ENCODE measurements at regions not wholly inside any gene's neighbourhood (a gene's known extent, or its start where the extent isn't known, plus 50 kb on each side); places are given as distances from the start of the nearest gene placed in this dataset.
A peak's percentile ranks its signal among the peaks of the same experiment; 100 is the strongest.

DNA sequence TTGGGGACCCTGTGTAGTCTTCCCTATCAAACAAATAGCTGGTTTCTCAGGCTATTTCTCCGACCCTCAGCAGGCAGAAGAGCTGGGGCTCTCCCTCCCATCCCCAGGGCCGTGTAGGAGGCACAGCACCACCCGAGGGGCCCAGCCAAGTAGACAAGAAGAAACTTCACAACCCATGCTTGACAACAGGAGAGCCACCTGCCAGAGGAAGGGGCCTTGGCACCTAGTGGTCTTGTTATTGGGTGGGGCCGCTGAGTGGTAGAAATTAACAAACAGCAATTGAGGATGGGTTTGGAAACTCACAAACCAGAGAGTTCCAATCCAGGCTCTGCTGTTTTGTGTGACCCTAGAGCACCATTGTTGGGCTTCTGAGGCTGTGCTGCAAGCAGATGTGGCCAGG lies 108.5 kb upstream of the CHD6 start (continued):
- TF ChIP-seq ZNF329 (CRISPR knock-in tag; IDR thresholded peaks at IDR 0.05; ENCODE audit: low read depth) (no peak), ZNF605 (CRISPR knock-in tag; IDR thresholded peaks at IDR 0.05) (no peak), SYNCRIP (IDR thresholded peaks at IDR 0.05; ENCODE audit: insufficient read depth, low read depth, low read length) (no peak)
- TF ChIP-seq, protein P1, sequence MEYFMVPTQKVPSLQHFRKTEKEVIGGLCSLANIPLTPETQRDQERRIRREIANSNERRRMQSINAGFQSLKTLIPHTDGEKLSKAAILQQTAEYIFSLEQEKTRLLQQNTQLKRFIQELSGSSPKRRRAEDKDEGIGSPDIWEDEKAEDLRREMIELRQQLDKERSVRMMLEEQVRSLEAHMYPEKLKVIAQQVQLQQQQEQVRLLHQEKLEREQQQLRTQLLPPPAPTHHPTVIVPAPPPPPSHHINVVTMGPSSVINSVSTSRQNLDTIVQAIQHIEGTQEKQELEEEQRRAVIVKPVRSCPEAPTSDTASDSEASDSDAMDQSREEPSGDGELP (IDR thresholded peaks at IDR 0.05; ENCODE audit: borderline replicate concordance, low read depth), result no peak

GRCh38 chr20:41719151-41719550 lies 101.0 kb upstream of the CHD6 start:
- H3K9ac ChIP-seq (ENCODE audit: insufficient read depth, low read depth, low read length), result no peak overlapping the region
- no peaks in the 10 kb centered on the region for H3K79me2 ChIP-seq (ENCODE audit: insufficient read depth, low read length)
- no peak overlapping the region for H3K27ac ChIP-seq (ENCODE audit: extremely low read length, insufficient read depth, low read length)
- no peaks in the 10 kb centered on the region for H3K4me1 ChIP-seq (ENCODE audit: insufficient read depth, low read length)
- H3K27me3 ChIP-seq (ENCODE audit: control insufficient read depth in 1 of 2, insufficient read depth in 2 of 2, low read length in 2 of 2), result peaks cover 0 to 4% of the 10 kb centered on the region in 2 experiments; a peak in 1 of 5 replicates
- ChIA-PET POLR2A (no interaction called here), CTCF (ENCODE audit: low intra/inter-chr PET ratio, low total read pairs) (no interaction called here)
- in situ Hi-C loops (cut with HindIII; ENCODE audit: extremely low pct_ligation_motif_present, low pct_unique_long_range_greater_than_20kb), result no loop called here
- no TSS peak for BruUV-seq (replicated peaks)
- WGBS (ENCODE audit: low lambda C conversion rate), result 50% methylated on average over 4 of the region's 4 CpGs
- no peak overlapping the region for H2AFZ ChIP-seq (ENCODE audit: low read length)
- no peaks in the 10 kb centered on the region for H4K20me1 ChIP-seq (ENCODE audit: insufficient read depth, low read length)
- no peak for FAIRE-seq
- no peaks in the 10 kb centered on the region for H3K36me3 ChIP-seq (replicated peaks in 1 of 2; ENCODE audit: control insufficient read depth in 1 of 2, insufficient read depth in 2 of 2, low read length in 2 of 2)
- no peak for ATAC-seq
- no peak overlapping the region for H3K4me3 ChIP-seq (replicated peaks in 1 of 3; ENCODE audit: insufficient read depth in 1 of 3, low read depth in 2 of 3, low read length in 3 of 3)
- DNase-seq (ENCODE audit: low spot score), result no peak
- intact Hi-C loops (cut with micrococcal nuclease; ENCODE audit: unreplicated experiment), result no loop called here
- 0 out of 2 replicates have a peak, but pooled peaks have one; percentile 56 for TF ChIP-seq TRIM22 (IDR thresholded peaks at IDR 0.05)
- TF ChIP-seq ZFP36L2 (CRISPR knock-in tag; IDR thresholded peaks at IDR 0.05), result no peak
- TF ChIP-seq ELF3 (CRISPR knock-in tag; IDR thresholded peaks at IDR 0.05), result no peak
- peak; percentile 81 for TF ChIP-seq USF2 (IDR thresholded peaks at IDR 0.05; ENCODE audit: low read depth, low read length)
- TF ChIP-seq USF2 (CRISPR knock-in tag; IDR thresholded peaks at IDR 0.05; ENCODE audit: borderline replicate concordance), result no peak
- TF ChIP-seq RAD51 (IDR thresholded peaks at IDR 0.05; ENCODE audit: borderline replicate concordance), result peak; percentile 95
- H3K9me3 ChIP-seq (ENCODE audit: low read length), result no peaks in the 10 kb centered on the region
- H3K4me2 ChIP-seq (ENCODE audit: low read depth, low read length), result no peak overlapping the region
